ENCODE measurements at regions not wholly inside any gene's neighbourhood (a gene's known extent, or its start where the extent isn't known, plus 50 kb on each side); places are given as distances from the start of the nearest gene placed in this dataset.
"Not testable (repeated sequence)": the region's sequence is repeated elsewhere in the genome, so short reads cannot be mapped to it uniquely, and the experiment has no call there.

DNA sequence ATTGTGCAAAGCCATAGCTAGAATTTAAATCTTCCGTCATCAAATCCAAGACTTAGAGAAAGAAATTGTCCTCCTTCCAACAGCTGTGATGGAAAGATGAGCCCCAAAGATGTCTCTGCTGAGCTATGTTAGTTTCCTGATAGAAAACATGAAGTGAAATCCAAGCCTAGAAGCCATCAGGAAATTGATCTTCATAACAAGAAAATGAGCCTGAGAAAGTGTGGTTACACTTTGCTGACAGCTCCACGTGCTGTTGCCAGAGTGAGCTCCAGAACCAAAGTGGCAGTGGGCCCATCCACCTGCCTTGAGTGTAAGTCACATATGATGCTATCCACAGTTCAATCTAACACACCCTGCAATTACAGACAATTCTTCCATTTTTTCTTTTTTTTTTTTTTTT lies 58.0 kb upstream of the UBASH3B start:
- Histone ChIP-seq H3K4me3 (no peak overlapping the region), H3K27ac (no peak overlapping the region), H3K36me3 (no peaks in the 10 kb centered on the region), H3K27me3 (no peaks in the 10 kb centered on the region), H3K4me1 (no peaks in the 10 kb centered on the region), H3K9me3 (no peaks in the 10 kb centered on the region)
- intact Hi-C loops (cut with DNase I) = no loop called here
- no peak for DNase-seq (ENCODE audit: extremely low spot score in 2 of 2)
- TF ChIP-seq POLR2AphosphoS5 (IDR thresholded peaks at IDR 0.05; ENCODE audit: insufficient read depth in 1 of 2, low read depth in 1 of 2) = no peak
- TF ChIP-seq POLR2A (IDR thresholded peaks at IDR 0.05) = no peak

DNA sequence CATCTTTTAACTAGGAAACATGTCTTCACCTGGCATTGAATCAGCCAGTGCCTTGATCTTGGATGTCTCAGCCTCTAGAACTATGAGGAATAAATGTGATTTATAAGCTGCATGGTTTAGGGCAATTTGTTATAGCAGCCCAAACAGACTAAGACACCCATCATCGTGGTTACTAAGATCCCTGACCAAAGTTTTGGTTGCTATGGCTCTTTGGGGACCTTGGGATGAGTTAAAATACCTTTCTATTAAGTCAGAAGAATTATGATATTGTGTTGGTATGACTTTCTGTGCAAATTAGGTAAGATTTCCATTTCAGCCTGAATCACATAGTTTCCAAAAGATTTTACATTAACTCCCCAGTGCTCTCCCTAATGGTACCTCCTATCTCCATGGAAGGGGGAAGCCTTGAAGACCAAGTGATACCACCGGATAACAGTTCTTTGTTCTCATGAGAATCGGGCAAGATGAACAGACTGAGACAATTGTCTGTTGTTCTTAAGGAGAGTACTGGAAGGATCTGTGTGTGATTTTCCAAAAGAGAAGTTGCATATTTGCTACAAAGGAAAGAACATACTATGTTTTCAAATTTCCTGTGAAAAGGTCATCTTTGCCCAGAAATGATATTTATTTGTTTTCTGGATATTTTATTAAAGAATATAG lies 60.4 kb upstream of the UBASH3B start:
- DNase-seq (ENCODE audit: extremely low spot score in 2 of 2) = no peak
- Histone ChIP-seq H3K4me1 (no peaks in the 10 kb centered on the region), H3K27ac (no peak overlapping the region), H3K27me3 (no peaks in the 10 kb centered on the region), H3K9me3 (no peaks in the 10 kb centered on the region), H3K4me3 (no peak overlapping the region), H3K36me3 (no peaks in the 10 kb centered on the region)
- intact Hi-C loops (cut with DNase I) = no loop called here
- TF ChIP-seq, protein P1, sequence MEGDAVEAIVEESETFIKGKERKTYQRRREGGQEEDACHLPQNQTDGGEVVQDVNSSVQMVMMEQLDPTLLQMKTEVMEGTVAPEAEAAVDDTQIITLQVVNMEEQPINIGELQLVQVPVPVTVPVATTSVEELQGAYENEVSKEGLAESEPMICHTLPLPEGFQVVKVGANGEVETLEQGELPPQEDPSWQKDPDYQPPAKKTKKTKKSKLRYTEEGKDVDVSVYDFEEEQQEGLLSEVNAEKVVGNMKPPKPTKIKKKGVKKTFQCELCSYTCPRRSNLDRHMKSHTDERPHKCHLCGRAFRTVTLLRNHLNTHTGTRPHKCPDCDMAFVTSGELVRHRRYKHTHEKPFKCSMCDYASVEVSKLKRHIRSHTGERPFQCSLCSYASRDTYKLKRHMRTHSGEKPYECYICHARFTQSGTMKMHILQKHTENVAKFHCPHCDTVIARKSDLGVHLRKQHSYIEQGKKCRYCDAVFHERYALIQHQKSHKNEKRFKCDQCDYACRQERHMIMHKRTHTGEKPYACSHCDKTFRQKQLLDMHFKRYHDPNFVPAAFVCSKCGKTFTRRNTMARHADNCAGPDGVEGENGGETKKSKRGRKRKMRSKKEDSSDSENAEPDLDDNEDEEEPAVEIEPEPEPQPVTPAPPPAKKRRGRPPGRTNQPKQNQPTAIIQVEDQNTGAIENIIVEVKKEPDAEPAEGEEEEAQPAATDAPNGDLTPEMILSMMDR (IDR thresholded peaks at IDR 0.05) = no peak
- TF ChIP-seq POLR2A (IDR thresholded peaks at IDR 0.05) (no peak), POLR2AphosphoS5 (IDR thresholded peaks at IDR 0.05; ENCODE audit: insufficient read depth in 1 of 2, low read depth in 1 of 2) (no peak)

DNA sequence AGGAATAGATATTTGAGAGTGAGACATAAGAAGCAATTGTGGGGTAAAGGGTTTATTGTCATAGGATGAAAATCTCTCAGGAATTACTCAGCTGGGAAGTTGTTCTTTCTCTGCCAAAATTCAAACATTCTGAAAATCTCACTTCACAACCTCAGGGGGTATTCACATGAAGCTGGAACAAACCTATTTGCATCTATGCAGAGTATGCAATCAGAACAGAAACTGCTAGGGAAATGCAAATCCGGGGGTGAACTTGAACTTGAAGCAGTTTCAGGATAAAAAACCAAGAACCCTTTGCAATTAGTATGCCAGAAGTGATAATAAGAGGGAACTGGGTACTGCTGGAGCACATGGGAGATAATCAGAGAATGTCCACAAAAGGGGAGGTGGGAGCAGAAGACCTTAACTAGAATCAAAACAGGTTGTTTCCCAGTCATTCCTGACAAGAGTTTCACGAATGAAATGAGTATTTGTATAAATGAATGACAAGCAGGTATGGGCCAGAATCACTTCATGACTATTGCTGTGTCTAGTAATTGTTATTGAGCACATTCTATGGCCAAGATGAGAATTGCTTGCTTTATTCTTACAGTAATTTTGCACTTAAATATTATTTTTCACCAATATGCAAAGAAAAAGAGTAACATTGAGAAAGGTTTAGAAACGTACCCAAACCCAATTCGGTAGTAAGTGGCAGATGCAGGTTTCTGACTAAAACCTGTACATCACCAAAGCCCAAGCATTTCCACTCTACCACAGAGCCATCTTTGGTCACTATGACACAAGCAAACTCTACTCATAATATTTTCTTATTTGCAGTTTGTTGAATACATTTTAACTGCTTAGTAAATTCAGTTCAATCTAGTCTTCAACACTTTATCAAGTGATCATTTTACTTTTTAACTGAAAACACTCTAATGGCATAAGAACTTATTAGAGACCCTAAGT lies 61.8 kb upstream of the UBASH3B start:
- Histone ChIP-seq H3K27ac (no peak overlapping the region), H3K9me3 (no peaks in the 10 kb centered on the region), H3K4me3 (no peak overlapping the region), H3K4me1 (no peaks in the 10 kb centered on the region), H3K27me3 (no peaks in the 10 kb centered on the region), H3K36me3 (no peaks in the 10 kb centered on the region)
- intact Hi-C loops (cut with DNase I) = no loop called here
- no peak for DNase-seq (ENCODE audit: extremely low spot score in 2 of 2)
- TF ChIP-seq POLR2A (IDR thresholded peaks at IDR 0.05) (no peak), POLR2AphosphoS5 (IDR thresholded peaks at IDR 0.05; ENCODE audit: insufficient read depth in 1 of 2, low read depth in 1 of 2) (no peak)
- TF ChIP-seq, protein P1 (IDR thresholded peaks at IDR 0.05) = no peak

DNA sequence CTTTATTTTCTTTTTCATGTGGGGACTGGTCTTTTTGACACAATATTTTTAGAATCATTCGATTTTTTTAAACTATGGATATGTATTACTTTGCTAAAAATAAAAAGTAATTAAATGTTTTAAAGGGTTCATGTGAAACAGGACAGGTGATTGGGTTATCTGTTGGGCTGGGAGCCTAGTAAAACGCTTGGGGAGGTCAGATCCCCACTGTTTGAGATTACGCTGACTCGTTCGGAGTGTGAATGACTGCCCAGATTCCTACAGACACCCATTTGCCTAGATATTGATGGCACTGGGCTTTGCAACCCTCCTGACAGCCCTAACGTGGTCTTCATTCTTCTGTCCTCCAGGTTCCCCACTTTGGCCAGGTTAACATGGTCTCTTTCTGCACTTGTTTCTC lies 62.9 kb upstream of the UBASH3B start:
- TF ChIP-seq POLR2A (IDR thresholded peaks at IDR 0.05) = no peak
- TF ChIP-seq, protein P1 (IDR thresholded peaks at IDR 0.05) = no peak
- TF ChIP-seq POLR2AphosphoS5 (IDR thresholded peaks at IDR 0.05; ENCODE audit: insufficient read depth in 1 of 2, low read depth in 1 of 2) = no peak
- Histone ChIP-seq H3K27ac (no peak overlapping the region), H3K36me3 (no peaks in the 10 kb centered on the region), H3K9me3 (no peaks in the 10 kb centered on the region), H3K27me3 (no peaks in the 10 kb centered on the region), H3K4me3 (no peak overlapping the region), H3K4me1 (no peaks in the 10 kb centered on the region)
- intact Hi-C loops (cut with DNase I) = no loop called here
- DNase-seq (ENCODE audit: extremely low spot score in 2 of 2) = no peak

DNA sequence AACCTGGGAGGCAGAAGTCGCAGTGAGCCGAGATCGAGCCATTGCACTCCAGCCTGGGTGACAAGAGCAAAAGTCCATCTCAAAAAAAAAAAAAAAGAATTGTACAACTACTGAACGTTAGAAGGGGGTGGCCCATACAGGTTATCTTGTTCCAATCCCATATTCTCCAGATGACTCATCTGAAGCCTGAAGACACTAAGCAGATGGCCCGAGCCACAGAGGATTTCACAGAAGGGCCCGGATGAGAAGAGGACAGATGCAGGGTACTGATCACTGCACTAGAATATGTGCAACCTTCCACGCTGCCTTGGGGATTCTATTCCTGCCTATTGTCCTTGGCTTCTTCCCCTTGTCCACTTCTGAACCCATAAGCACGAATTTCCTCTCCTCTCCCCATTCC lies 70.9 kb upstream of the UBASH3B start:
- Histone ChIP-seq H3K27me3 (no peaks in the 10 kb centered on the region), H3K36me3 (no peaks in the 10 kb centered on the region), H3K9me3 (no peaks in the 10 kb centered on the region), H3K27ac (no peak overlapping the region), H3K4me1 (no peaks in the 10 kb centered on the region), H3K4me3 (no peak overlapping the region)
- TF ChIP-seq, protein P1 (IDR thresholded peaks at IDR 0.05) = no peak
- no peak for TF ChIP-seq POLR2A (IDR thresholded peaks at IDR 0.05)
- TF ChIP-seq POLR2AphosphoS5 (IDR thresholded peaks at IDR 0.05; ENCODE audit: insufficient read depth in 1 of 2, low read depth in 1 of 2) = no peak
- intact Hi-C loops (cut with DNase I) = no loop called here
- no peak for DNase-seq (ENCODE audit: extremely low spot score in 2 of 2)

DNA sequence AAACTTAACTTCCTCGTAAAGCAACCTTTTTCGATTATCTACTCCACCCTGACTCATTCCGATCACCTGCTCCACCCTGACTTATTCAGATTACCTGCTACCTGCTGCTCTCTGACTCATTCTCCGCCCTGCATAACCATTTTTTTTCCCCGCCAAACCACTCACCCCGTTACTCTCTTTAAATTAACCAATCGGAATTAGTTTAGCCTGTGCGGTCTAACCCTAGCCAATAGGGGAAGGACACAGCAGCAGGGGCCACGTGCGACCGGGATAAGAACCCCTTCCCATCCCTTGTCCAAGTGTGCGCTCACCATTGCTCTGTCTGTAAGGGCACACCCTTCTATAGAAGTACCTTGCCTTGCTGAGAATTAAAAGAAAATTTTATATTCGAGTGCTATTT lies 75.5 kb upstream of the UBASH3B start:
- H3K27me3 ChIP-seq; DNase-seq (ENCODE audit: extremely low spot score in 2 of 2); H3K36me3 ChIP-seq; intact Hi-C loops (cut with DNase I); H3K4me3 ChIP-seq; H3K4me1 ChIP-seq; H3K27ac ChIP-seq; H3K9me3 ChIP-seq: not testable (repeated sequence)

Data from vagina (tissue), 2 donors.